ENCODE measurements at regions not wholly inside any gene's neighbourhood (a gene's known extent, or its start where the extent isn't known, plus 50 kb on each side); places are given as distances from the start of the nearest gene placed in this dataset.

DNA sequence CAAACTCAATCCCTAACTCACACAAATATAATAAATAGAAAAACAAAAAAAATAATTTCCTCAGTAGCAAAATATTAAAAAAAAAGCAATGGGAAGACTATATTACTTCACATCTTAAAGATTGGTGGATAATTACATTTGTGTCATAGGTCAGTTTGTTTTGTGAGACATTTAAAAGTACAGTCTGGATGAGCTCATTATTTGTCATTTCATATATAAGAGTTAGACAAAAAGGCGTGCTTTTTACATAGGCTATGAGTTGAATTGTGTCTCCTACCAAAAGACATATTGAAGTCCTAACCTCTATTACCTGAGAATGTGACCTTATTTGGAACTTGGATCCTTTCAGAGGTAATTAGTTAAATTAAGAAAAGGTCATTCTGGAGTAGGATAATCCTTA is 710.1 kb upstream of the CBLB start:
- Mint-ChIP-seq H3K27me3 (no peaks in the 10 kb centered on the region), H3K4me3 (no peak overlapping the region), H3K4me1 (no peaks in the 10 kb centered on the region), H3K27ac (no peak overlapping the region), H3K9me3 (peaks cover 0 to 9% of the 10 kb centered on the region in 2 donors)
- ATAC-seq (no peak), DNase-seq (no peak)

DNA sequence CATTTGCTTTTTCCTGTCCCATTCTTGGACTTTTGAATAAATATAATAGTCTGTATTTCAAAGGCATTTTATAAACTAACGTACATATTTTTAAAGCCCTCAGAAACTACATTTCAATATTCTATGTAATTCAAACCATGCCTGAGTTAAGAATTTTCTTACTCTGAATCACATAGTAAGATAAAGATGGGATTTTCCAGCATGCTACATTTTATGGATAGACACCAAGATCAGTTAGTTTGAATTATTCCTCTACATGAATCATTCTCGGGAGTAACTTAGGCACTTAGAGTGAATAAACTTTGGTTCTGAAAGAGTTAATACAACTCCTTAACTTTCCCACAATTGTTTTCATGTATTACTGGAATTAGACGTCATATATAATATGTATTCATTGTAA is 713.3 kb upstream of the CBLB start:
- no peaks in the 10 kb centered on the region for H3K4me1 Mint-ChIP-seq
- peaks cover 0 to 9% of the 10 kb centered on the region in 2 donors for H3K9me3 Mint-ChIP-seq
- DNase-seq = no peak
- ATAC-seq = no peak
- no peak overlapping the region for H3K4me3 Mint-ChIP-seq
- no peaks in the 10 kb centered on the region for H3K27me3 Mint-ChIP-seq
- H3K27ac Mint-ChIP-seq = no peak overlapping the region

DNA sequence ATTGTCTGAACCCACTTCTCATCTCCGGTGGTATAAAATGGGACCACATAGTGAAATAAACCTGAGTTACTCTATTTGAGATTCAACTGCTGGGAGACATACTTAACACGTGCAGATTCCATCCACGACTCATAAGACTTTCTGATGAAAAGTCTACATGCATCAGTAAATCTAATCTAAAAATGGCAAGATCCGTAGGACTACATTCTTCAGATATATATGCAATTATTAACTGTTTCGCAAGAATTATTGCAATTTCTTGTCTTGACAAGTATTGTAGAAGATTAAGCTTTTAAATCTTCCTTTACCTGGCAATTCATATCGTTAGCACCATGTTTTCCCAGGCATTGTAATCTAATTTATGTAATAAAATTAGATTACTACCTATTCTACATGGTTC is 718.7 kb upstream of the CBLB start:
- no peak overlapping the region for H3K4me3 Mint-ChIP-seq
- ATAC-seq (no peak), DNase-seq (no peak)
- no peak overlapping the region for H3K27ac Mint-ChIP-seq
- H3K27me3 Mint-ChIP-seq = no peaks in the 10 kb centered on the region
- H3K4me1 Mint-ChIP-seq = peaks cover 5% of the 10 kb centered on the region
- no peaks in the 10 kb centered on the region for H3K9me3 Mint-ChIP-seq

DNA sequence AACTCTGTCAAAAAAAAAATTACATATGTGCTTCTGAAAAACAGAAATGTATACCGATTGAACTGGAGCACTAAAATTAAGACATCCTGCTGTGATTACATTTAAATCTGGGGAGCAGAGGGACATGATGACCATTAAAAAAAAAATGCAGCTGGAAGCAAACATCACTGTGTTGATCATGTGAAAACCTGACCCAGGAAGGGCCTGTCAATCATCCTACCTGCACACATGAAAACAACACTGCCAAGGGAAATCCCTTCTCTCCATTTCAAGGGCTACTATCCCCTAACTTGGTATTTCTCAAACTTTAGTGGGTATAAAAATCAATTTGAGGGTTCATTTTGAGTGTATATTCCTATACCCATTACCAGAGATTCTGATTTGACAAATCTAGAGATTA is 719.9 kb upstream of the CBLB start:
- ATAC-seq = no peak
- no peak overlapping the region for H3K4me3 Mint-ChIP-seq

DNA sequence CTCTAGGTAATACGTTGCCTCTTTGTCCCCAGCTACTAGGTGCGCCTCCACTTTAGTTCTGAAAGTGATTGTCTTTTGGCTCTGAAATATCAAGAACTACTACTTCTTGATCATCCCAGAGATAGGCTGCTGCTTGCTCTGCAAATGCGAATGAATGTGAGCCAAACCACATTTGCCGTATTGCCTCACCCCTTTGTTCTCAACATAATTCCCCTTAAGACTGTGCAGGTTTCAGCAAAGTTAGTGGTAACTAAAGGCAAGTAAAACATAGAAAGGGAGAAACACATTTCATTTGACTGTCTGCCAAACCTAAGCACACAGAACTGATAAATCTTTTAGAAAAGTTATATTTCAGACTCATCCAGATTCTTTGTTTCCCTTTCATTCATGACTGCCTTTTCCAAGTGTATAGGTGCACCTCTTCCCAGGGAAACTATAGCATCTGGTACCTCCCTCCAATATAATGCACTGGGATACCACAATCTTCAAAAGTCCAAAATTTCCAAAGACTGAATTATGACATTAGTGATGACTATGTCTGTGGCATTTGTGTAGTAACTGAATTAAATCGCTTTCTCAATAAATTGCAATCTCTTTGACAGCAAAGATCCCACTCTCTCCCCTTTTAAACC is 720.6 kb upstream of the CBLB start:
- ATAC-seq = peak; percentile 39
- Mint-ChIP-seq H3K4me3 (no peak overlapping the region), H3K4me1 (peaks cover 15% of the 10 kb centered on the region), H3K9me3 (peaks cover 10 to 12% of the 10 kb centered on the region in 2 donors), H3K27me3 (no peaks in the 10 kb centered on the region), H3K27ac (peak overlapping the region in 1 of 2 donors; percentile 68)
- no peak for DNase-seq

More for the DNA sequence above, 719.9 kb upstream of the CBLB start:
- Mint-ChIP-seq H3K27ac (no peak overlapping the region), H3K4me1 (peaks cover 9% of the 10 kb centered on the region), H3K9me3 (peaks cover 5 to 6% of the 10 kb centered on the region in 2 donors), H3K27me3 (no peaks in the 10 kb centered on the region)
- DNase-seq = no peak

DNA sequence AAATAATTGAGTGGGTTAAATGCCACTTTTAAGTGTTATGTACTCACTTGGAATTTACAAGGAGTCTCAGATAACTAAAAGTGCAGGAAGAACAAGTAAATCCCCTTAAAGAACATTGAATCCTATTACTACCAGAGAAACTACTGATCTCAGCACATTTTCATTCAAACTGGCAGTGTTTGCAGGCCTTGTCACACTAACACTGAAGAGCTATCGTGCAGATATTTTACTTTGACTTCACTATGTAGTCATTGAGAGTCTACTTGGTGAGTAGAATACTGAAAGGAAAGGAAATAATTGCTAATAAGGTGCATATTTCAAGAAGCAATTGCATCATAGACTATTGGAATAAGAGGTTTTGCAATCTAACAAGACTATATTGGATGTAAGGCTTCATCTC is 721.4 kb upstream of the CBLB start:
- Mint-ChIP-seq H3K4me3 (no peak overlapping the region), H3K9me3 (peaks cover 10 to 12% of the 10 kb centered on the region in 2 donors)

DNA sequence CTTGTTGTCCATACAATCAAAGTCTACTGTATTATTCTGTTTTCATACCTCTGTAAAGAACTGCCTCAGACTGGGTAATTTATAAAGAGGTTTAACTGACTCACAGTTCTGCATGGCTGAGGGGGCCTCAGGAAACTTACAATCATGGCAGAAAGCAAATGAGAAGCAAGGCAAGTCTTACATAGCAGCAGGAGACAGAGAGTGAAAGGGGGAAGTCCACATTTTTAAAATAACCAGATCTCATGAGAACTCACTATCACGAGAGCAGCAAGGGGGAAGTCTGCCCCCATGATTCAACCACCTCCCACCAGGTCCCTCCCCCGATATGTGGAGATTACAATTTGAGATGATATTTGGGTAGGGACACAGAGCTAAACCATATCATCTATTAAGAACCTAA is 724.6 kb upstream of the CBLB start:
- H3K4me3 Mint-ChIP-seq = no peak overlapping the region
- H3K27me3 Mint-ChIP-seq = no peaks in the 10 kb centered on the region
- H3K9me3 Mint-ChIP-seq = peaks cover 21 to 22% of the 10 kb centered on the region in 2 donors
- DNase-seq (no peak), ATAC-seq (no peak)
- H3K4me1 Mint-ChIP-seq = peaks cover 15% of the 10 kb centered on the region
- no peak overlapping the region for H3K27ac Mint-ChIP-seq

More for the DNA sequence above, 721.4 kb upstream of the CBLB start:
- Mint-ChIP-seq H3K27me3 (no peaks in the 10 kb centered on the region), H3K27ac (no peak overlapping the region), H3K4me1 (peaks cover 15% of the 10 kb centered on the region)
- ATAC-seq (no peak), DNase-seq (no peak)

DNA sequence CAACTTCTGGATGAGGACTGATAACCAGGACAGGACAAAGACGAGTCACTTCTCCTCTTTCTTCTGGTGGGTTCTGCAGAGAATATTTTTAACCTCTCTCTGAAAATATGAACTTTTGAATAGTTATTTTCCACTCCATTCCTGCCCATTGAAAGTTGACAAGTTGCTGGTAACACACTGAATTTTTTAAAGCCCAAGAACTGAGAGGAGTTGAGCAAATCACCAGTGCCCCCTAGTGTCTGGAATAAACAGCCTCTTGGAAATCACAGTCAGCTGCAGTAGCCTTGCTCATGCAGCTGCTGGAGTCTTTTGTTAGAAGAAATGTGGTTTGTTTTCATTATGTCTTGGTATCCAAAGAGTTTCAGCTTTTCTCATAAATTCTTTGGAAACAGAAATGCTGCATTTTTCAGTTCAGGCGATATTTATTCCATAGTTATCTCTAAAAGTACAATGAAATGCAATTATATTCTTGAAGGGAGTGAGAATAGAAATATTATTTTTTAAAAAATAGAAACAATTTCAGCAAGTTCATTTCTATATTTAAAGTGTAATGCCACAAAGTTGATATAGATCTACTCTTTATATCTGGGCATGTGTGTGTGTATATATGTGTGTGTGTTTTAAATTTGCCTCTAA is 741.0 kb upstream of the CBLB start:
- DNase-seq = peak; percentile 61 to 69
- H3K27ac Mint-ChIP-seq = peak overlapping the region in 1 of 2 donors; percentile 25
- no peaks in the 10 kb centered on the region for H3K27me3 Mint-ChIP-seq
- peak; percentile 72 for ATAC-seq
- H3K4me1 Mint-ChIP-seq = peaks cover 28% of the 10 kb centered on the region
- H3K4me3 Mint-ChIP-seq = no peak overlapping the region
- H3K9me3 Mint-ChIP-seq = peaks cover 24 to 32% of the 10 kb centered on the region in 2 donors

DNA sequence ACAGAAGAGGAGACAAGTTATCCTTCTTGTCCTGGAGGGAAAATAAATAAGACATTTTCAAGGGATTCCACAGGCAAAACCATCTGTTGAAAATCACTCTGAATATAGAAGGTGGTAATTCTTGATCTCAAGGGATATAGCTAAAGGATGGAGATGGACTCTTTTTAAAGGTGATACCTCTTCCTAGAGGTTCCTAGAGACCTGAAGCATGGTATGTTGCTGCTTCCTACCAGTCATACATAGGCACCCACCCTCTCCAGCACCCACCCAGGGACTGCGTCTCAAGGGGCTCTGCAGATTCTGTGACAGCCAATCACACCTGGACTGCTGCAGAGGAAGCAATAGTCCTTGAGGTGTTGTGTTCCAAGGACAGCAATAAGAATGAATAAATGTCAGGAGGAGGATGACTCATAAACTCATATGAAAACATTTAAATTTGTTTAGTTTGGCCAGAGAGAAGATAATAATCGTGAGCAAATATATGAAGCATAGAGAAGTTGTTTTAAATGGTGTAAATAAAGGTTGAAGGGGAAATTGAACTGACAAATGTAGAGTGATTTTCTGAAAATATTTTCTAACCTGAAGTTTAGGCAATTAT is 741.6 kb upstream of the CBLB start:
- no peak for DNase-seq
- no peak overlapping the region for H3K4me3 Mint-ChIP-seq

DNA sequence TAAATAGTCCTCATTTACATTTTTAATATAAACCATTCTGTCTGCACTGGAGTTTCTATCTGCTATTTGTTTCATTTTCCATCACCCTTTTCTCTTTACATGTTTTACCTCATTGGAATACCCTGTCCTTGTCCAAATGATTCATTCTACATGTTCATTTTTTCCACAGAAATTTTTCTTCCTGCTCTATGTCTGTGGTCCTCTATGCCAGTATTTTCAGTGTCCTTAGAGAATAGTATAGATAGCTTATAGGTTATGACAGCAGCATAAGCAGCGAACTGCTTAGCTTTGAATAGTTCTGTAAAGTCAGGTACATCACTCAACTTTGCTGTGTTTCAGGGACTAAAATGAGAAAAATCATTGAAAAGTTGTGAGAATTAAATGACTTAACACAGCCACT is 742.3 kb upstream of the CBLB start:
- Mint-ChIP-seq H3K27me3 (no peaks in the 10 kb centered on the region), H3K9me3 (peaks cover 19 to 24% of the 10 kb centered on the region in 2 donors), H3K4me1 (peaks cover 28% of the 10 kb centered on the region), H3K4me3 (no peak overlapping the region), H3K27ac (peak overlapping the region in 1 of 2 donors; percentile 81)
- DNase-seq = no peak
- no peak for ATAC-seq

More for the DNA sequence above, 741.6 kb upstream of the CBLB start:
- peaks cover 28% of the 10 kb centered on the region for H3K4me1 Mint-ChIP-seq
- peaks cover 24 to 29% of the 10 kb centered on the region in 2 donors for H3K9me3 Mint-ChIP-seq
- H3K27me3 Mint-ChIP-seq = no peaks in the 10 kb centered on the region
- H3K27ac Mint-ChIP-seq = peak overlapping the region in 1 of 2 donors; percentile 9
- no peak for ATAC-seq

DNA sequence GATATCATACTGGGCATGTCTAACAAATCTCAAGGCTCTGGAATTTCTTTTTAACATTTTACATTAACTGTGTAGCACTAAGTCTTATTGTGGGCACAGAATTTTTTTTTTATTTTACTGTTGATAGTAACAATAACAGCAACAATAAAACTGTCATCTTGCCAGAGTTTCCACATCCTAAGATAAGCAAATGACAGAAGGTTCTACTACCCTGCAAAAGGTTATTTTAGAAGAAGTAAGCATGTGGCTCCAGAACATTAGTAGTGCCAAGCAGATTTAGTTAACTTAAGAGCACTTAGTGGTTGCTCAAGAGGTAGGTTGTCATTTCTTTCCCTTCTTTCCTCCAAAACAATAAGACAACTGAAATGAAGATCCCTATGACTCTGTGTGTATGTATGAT is 743.0 kb upstream of the CBLB start:
- no peak for ATAC-seq
- no peak for DNase-seq
- Mint-ChIP-seq H3K27ac (no peak overlapping the region), H3K4me3 (no peak overlapping the region), H3K9me3 (peaks cover 19 to 24% of the 10 kb centered on the region in 2 donors), H3K27me3 (no peaks in the 10 kb centered on the region), H3K4me1 (peaks cover 28% of the 10 kb centered on the region)

DNA sequence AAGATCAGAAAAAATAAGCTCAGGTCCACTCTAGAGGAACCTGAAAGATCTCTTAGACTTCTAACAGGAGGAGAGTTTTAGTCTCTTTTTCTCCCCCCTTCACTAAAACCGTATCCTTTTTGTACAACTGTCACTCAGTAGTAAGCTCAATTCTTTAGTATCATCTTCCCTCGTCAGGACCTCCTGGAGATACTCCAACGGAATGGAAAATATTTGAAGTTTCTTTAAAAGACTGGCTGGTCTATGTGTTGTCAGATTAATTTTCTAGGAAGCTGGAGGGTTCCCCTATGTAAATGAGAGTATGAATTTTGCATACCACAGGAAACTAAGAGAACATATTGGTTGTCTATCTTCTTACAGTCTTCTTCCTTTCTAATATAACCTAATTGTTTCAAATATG is 747.7 kb upstream of the CBLB start:
- ATAC-seq = no peak
- Mint-ChIP-seq H3K4me1 (no peaks in the 10 kb centered on the region), H3K4me3 (no peak overlapping the region), H3K27ac (no peak overlapping the region), H3K9me3 (peaks cover 19 to 24% of the 10 kb centered on the region in 2 donors), H3K27me3 (no peaks in the 10 kb centered on the region)
- no peak for DNase-seq

DNA sequence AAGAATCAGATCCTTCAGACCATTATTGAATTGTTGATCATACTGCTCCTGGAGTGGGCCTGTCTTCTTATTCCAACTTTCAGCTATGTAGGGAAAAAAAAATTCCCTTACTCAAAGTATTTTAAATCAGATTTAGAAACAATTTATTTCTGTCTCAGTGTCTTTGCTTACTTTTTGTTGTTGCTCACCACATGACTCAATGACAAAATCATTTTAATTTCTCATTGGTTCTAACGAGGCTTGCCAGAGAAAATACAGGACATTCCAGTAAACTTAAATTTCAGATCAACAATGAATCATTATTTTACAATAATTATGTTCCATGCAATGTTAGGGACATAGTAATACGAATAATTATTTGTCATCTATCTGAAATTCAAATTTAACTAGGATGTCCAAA is 748.5 kb upstream of the CBLB start:
- ATAC-seq (no peak), DNase-seq (no peak)
- H3K27ac Mint-ChIP-seq = no peak overlapping the region
- H3K4me3 Mint-ChIP-seq = no peak overlapping the region
- H3K4me1 Mint-ChIP-seq = no peaks in the 10 kb centered on the region
- H3K27me3 Mint-ChIP-seq = no peaks in the 10 kb centered on the region
- H3K9me3 Mint-ChIP-seq = peaks cover 19 to 24% of the 10 kb centered on the region in 2 donors

DNA sequence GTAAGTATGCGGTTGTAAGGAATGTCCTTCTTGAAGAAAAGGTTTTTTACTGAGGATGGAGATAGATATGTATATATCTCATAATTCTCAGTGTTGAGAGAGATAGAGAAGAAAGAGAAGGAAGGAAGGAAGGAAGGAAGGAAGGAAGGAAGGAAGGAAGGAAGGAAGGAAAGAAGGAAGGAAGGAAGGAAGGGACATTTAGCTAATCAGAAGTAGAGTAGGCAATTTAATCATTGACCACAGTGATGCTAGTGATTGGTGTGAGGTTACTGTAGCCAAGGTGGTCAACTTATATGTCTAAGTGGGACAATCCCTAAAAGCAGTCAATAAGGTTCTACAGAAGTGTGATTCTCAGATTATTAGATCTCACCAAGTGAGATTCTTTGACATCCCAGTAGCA is 751.8 kb upstream of the CBLB start:
- Mint-ChIP-seq H3K27ac (no peak overlapping the region), H3K9me3 (peaks cover 14 to 16% of the 10 kb centered on the region in 2 donors), H3K27me3 (no peaks in the 10 kb centered on the region), H3K4me3 (no peak overlapping the region), H3K4me1 (no peaks in the 10 kb centered on the region)
- ATAC-seq (no peak), DNase-seq (no peak)

DNA sequence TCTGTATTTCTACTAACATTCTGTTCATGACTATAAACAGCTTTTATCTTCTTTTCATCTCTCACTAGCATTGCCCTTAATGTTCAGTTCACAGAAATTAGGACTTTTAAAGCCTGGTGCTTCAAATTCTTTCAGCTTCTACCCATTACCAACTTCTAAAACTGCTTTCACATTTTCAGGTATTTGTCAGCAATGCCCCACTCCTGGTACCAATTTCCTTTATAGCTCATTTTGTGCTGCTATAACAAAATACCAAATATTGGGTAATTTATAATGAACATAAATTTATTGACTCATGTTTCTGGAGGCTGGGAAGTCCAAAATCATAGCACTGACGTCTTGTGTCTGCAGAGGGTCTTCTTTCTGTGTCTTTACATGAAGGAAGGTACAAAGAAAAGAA is 753.1 kb upstream of the CCDC54 start:
- Mint-ChIP-seq H3K4me3 (no peak overlapping the region), H3K4me1 (no peaks in the 10 kb centered on the region), H3K9me3 (peaks cover 14 to 16% of the 10 kb centered on the region in 2 donors), H3K27ac (no peak overlapping the region), H3K27me3 (no peaks in the 10 kb centered on the region)
- no peak for ATAC-seq
- no peak for DNase-seq

DNA sequence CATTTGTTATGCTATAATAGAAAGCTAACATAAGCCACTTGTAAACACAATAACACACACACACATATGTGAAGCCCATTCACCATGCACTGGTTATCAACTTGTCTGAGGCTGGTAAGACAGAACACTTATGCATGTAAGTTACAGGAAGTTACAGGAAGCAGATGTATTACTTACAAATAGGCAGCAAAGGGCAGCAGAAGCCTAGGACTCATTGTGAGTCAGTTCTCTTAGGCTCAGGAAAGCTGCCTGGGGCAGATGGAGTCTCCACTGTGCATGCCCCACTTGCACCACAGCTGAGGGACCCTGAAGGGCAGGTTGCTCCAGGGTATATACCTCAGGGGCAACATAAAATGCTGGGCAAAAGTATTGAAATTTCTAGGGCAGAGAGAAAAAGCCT is 748.8 kb upstream of the CCDC54 start:
- Mint-ChIP-seq H3K4me1 (no peaks in the 10 kb centered on the region), H3K4me3 (no peak overlapping the region), H3K27ac (no peak overlapping the region), H3K27me3 (no peaks in the 10 kb centered on the region), H3K9me3 (peaks cover 13% of the 10 kb centered on the region in 2 donors)
- DNase-seq = no peak
- ATAC-seq = no peak
